NT2/D1 (cell line): ENCODE measurements at regions not wholly inside any gene's neighbourhood (a gene's known extent, or its start where the extent isn't known, plus 50 kb on each side); places are given as distances from the start of the nearest gene placed in this dataset.

Experiments used
- SUZ12 ChIP-seq: IDR thresholded peaks from 2 replicates; pipeline ENCODE4 v1.6.1; 2011; ENCODE audit not compliant: insufficient read length, insufficient read depth; ENCODE audit errors: extremely low read depth
- YY1 ChIP-seq: IDR thresholded peaks from 2 replicates; pipeline ENCODE4 v1.6.1; 2011; ENCODE audit not compliant: insufficient read length, insufficient read depth

DNA sequence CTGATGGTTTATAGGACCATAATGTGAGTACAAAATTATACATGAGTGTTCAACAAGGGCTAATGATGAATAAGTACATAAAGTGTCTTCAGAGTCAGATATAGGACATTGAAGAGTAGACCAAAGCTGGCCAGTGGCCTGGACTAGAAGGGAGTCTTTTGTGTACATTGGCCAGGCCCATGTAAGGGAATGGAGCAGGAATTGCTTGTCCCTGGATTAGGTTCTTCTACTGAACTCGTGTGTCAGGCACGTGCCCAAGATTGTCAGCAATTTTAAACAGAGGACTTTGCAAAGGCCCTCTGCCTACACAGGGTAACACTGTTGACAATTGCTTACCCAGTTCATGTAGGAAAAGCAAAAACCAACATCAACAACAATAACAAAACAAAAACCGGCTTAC, 196.0 kb upstream of the SEL1L start:
- TF ChIP-seq SUZ12 (no peak), YY1 (no peak)
